Neural cell (in vitro differentiated cells): ENCODE measurements at regions not wholly inside any gene's neighbourhood (a gene's known extent, or its start where the extent isn't known, plus 50 kb on each side); places are given as distances from the start of the nearest gene placed in this dataset.

Source experiments
- H2AFZ ChIP-seq: fragments of 200-600, 300-800 bp; sonication (generic), shearing (Covaris generic); 2 replicates; pipeline ENCODE4 v1.6.0; 2014; ENCODE audit warnings: low read depth, mild to moderate bottlenecking, antibody characterized with exemption, low read length, moderate library complexity
- H3F3A ChIP-seq: fragments of 200-600 bp; shearing (Covaris generic); 2 replicates; pipeline ENCODE4 v1.6.1; 2016; ENCODE audit warnings: mild to moderate bottlenecking, moderate library complexity, mixed read lengths, antibody characterized with exemption, low read length; ENCODE audit not compliant: insufficient read depth, poor library complexity, severe bottlenecking
- H3K27ac ChIP-seq: fragments of 200-600, 300-800 bp; sonication (generic), shearing (Covaris generic); 2 replicates; pipeline ENCODE4 v1.5.1; 2014; ENCODE audit warnings: mild to moderate bottlenecking, low read length, moderate library complexity
- H3K27me3 ChIP-seq: fragments of 300-800, 200-600 bp; sonication (generic), shearing (Covaris generic); 2 replicates; pipeline ENCODE4 v1.6.0; 2014; ENCODE audit warnings: mild to moderate bottlenecking, low read depth, low read length, moderate library complexity; ENCODE audit not compliant: insufficient read depth
- H3K36me3 ChIP-seq: fragments of 300-800, 200-600 bp; sonication (generic), shearing (Covaris generic); 2 replicates; pipeline ENCODE4 v1.5.1; 2014; ENCODE audit warnings: mild to moderate bottlenecking, antibody characterized with exemption, low read length, moderate library complexity; ENCODE audit not compliant: insufficient read depth
- H3K4me2 ChIP-seq: fragments of 300-800, 200-600 bp; sonication (generic), shearing (Covaris generic); 2 replicates; pipeline ENCODE4 v1.6.0; 2014; ENCODE audit warnings: mild to moderate bottlenecking, low read length
- H3K4me3 ChIP-seq: fragments of 300-800, 200-600 bp; sonication (generic), shearing (Covaris generic); 2 replicates; pipeline ENCODE4 v1.5.1; 2014; ENCODE audit warnings: mild to moderate bottlenecking, low read length, moderate library complexity
- H3K79me2 ChIP-seq: fragments of 200-600 bp; shearing (Covaris generic); replicated peaks from 2 replicates; pipeline ENCODE4 v1.6.0; 2014; ENCODE audit warnings: mild to moderate bottlenecking, low read length, moderate library complexity; ENCODE audit not compliant: insufficient read depth
- H3K9ac ChIP-seq: fragments of 300-800, 200-600 bp; sonication (generic), shearing (Covaris generic); 2 replicates; pipeline ENCODE4 v1.6.1; 2016; ENCODE audit warnings: mild to moderate bottlenecking, low read length, mixed read lengths
- H3K9me2 ChIP-seq: fragments of 200-600 bp; shearing (Covaris generic); 2 replicates; pipeline ENCODE4 v1.6.1; 2016; ENCODE audit warnings: mild to moderate bottlenecking, low read length, mixed read lengths; ENCODE audit not compliant: insufficient read depth
- H3K9me3 ChIP-seq: fragments of 200-600, 300-800 bp; sonication (generic), shearing (Covaris generic); 2 replicates; pipeline ENCODE4 v1.6.1; 2016; ENCODE audit warnings: mild to moderate bottlenecking, mixed run types, low read length, moderate library complexity, mixed read lengths
- H4K20me1 ChIP-seq: fragments of 200-600 bp; shearing (Covaris generic); 2 replicates; pipeline ENCODE4 v1.6.1; 2016; ENCODE audit warnings: mild to moderate bottlenecking, mixed run types; ENCODE audit not compliant: insufficient read depth
- EP300 ChIP-seq: fragments of 450-650 bp; conservative IDR thresholded peaks from 2 replicates; pipeline ENCODE4 v1.6.1; 2014; ENCODE audit warnings: antibody characterized with exemption, mild to moderate bottlenecking, moderate library complexity; ENCODE audit not compliant: poor library complexity, severe bottlenecking
- EZH2 ChIP-seq: fragments of 200-600, 300-800 bp; shearing (Covaris generic), sonication (generic); IDR thresholded peaks from 2 replicates; pipeline ENCODE4 v1.6.1; 2014; ENCODE audit warnings: antibody characterized with exemption, low read length, borderline replicate concordance, mild to moderate bottlenecking; ENCODE audit not compliant: insufficient read depth, poor library complexity, severe bottlenecking
- MXI1 ChIP-seq: fragments of 450-650 bp; conservative IDR thresholded peaks from 2 replicates; pipeline ENCODE4 v1.6.1; 2014; ENCODE audit warnings: antibody characterized with exemption, mild to moderate bottlenecking; ENCODE audit not compliant: poor library complexity, severe bottlenecking
- POLR2AphosphoS5 ChIP-seq: IDR thresholded peaks from 2 replicates; pipeline ENCODE4 v1.6.1; 2012
- RAD21 ChIP-seq: fragments of 450-650 bp; conservative IDR thresholded peaks from 2 replicates; pipeline ENCODE4 v1.6.1; 2014; ENCODE audit warnings: antibody characterized with exemption, mild to moderate bottlenecking, moderate library complexity
- SMC3 ChIP-seq: fragments of 450-650 bp; conservative IDR thresholded peaks from 2 replicates; pipeline ENCODE4 v1.6.1; 2014; ENCODE audit warnings: antibody characterized with exemption, mild to moderate bottlenecking, moderate library complexity; ENCODE audit not compliant: poor library complexity
- TAF1 ChIP-seq: IDR thresholded peaks from 2 replicates; pipeline ENCODE4 v1.6.1; 2012; ENCODE audit warnings: low read depth
- TF ChIP-seq, protein P1 (sequence below): IDR thresholded peaks from 2 replicates; pipeline ENCODE4 v1.6.1; 2012; ENCODE audit warnings: borderline replicate concordance
- TF ChIP-seq, protein P2 (sequence below): fragments of 450-650 bp; IDR thresholded peaks from 2 replicates; pipeline ENCODE4 v1.5.1; 2014; ENCODE audit warnings: antibody characterized with exemption, mild to moderate bottlenecking, moderate library complexity; ENCODE audit not compliant: poor library complexity, severe bottlenecking

DNA sequence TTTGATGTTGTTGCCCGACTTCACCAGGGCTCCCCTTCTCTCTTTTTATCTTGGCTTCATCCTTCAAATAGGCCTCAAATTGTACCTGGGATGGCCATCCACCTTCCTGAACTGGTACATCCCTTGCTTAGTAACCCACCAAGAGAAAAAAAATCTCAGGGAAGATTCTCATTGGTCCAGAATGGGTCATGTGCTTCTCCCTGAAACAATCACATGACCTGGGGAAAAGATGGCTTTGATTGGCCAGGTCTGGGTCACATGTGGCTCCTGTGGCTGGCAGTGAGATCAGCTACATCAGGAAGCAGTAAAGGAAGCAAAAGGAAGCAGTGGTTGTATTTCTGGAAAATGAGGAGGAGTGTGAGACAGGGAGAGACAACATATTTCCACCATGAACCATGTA is 540.2 kb downstream of the MIAT start:
- Histone ChIP-seq H3K9me3 (no peaks in the 10 kb centered on the region), H3F3A (no peaks in the 10 kb centered on the region), H3K36me3 (no peaks in the 10 kb centered on the region), H2AFZ (no peak overlapping the region), H3K27me3 (no peaks in the 10 kb centered on the region), H3K4me3 (no peak overlapping the region), H3K9me2 (no peaks in the 10 kb centered on the region), H3K79me2 (no peaks in the 10 kb centered on the region), H3K27ac (no peak overlapping the region), H3K9ac (no peak overlapping the region), H3K4me2 (no peak overlapping the region), H4K20me1 (no peaks in the 10 kb centered on the region)
- no peak for TF ChIP-seq POLR2AphosphoS5
- TF ChIP-seq EZH2: no peak
- no peak for TF ChIP-seq SMC3
- no peak for TF ChIP-seq TAF1
- TF ChIP-seq RAD21: no peak
- TF ChIP-seq, protein P1, sequence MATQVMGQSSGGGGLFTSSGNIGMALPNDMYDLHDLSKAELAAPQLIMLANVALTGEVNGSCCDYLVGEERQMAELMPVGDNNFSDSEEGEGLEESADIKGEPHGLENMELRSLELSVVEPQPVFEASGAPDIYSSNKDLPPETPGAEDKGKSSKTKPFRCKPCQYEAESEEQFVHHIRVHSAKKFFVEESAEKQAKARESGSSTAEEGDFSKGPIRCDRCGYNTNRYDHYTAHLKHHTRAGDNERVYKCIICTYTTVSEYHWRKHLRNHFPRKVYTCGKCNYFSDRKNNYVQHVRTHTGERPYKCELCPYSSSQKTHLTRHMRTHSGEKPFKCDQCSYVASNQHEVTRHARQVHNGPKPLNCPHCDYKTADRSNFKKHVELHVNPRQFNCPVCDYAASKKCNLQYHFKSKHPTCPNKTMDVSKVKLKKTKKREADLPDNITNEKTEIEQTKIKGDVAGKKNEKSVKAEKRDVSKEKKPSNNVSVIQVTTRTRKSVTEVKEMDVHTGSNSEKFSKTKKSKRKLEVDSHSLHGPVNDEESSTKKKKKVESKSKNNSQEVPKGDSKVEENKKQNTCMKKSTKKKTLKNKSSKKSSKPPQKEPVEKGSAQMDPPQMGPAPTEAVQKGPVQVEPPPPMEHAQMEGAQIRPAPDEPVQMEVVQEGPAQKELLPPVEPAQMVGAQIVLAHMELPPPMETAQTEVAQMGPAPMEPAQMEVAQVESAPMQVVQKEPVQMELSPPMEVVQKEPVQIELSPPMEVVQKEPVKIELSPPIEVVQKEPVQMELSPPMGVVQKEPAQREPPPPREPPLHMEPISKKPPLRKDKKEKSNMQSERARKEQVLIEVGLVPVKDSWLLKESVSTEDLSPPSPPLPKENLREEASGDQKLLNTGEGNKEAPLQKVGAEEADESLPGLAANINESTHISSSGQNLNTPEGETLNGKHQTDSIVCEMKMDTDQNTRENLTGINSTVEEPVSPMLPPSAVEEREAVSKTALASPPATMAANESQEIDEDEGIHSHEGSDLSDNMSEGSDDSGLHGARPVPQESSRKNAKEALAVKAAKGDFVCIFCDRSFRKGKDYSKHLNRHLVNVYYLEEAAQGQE: no peak
- TF ChIP-seq, protein P2, sequence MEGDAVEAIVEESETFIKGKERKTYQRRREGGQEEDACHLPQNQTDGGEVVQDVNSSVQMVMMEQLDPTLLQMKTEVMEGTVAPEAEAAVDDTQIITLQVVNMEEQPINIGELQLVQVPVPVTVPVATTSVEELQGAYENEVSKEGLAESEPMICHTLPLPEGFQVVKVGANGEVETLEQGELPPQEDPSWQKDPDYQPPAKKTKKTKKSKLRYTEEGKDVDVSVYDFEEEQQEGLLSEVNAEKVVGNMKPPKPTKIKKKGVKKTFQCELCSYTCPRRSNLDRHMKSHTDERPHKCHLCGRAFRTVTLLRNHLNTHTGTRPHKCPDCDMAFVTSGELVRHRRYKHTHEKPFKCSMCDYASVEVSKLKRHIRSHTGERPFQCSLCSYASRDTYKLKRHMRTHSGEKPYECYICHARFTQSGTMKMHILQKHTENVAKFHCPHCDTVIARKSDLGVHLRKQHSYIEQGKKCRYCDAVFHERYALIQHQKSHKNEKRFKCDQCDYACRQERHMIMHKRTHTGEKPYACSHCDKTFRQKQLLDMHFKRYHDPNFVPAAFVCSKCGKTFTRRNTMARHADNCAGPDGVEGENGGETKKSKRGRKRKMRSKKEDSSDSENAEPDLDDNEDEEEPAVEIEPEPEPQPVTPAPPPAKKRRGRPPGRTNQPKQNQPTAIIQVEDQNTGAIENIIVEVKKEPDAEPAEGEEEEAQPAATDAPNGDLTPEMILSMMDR: no peak
- TF ChIP-seq MXI1: no peak
- no peak for TF ChIP-seq EP300

DNA sequence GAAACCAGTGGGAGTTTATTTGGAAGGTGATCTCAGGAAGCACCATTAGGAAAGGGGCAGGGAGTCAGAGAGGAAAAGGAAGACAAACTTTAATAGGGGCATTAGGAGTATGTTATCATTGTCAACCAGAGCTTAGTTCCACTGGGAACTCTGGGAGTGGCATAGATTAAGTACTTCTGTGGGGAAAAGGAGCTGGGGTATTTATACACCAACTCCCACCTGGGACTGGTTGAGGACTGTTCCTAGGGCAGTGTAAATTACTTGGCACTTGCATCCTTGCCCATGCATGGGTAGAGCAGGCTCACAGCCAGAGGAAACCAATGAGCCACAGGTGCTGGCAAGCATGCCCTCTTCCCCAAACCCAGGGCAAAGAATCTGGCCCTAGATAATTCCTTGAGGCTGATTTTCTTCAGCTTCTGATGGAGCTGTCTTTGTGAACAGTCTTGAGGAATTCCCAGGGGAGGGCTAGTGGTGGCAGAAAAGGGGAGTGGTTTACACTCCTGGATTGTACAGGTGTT is 541.2 kb downstream of the MIAT start:
- Histone ChIP-seq H3K79me2 (no peaks in the 10 kb centered on the region), H3K27ac (no peak overlapping the region), H3K4me3 (no peak overlapping the region), H2AFZ (no peak overlapping the region), H3K27me3 (no peaks in the 10 kb centered on the region), H3K9ac (no peak overlapping the region), H4K20me1 (no peaks in the 10 kb centered on the region), H3K9me3 (no peaks in the 10 kb centered on the region), H3K4me2 (no peak overlapping the region), H3K36me3 (no peaks in the 10 kb centered on the region), H3F3A (no peaks in the 10 kb centered on the region), H3K9me2 (no peaks in the 10 kb centered on the region)
- no peak for TF ChIP-seq TAF1
- no peak for TF ChIP-seq EZH2

DNA sequence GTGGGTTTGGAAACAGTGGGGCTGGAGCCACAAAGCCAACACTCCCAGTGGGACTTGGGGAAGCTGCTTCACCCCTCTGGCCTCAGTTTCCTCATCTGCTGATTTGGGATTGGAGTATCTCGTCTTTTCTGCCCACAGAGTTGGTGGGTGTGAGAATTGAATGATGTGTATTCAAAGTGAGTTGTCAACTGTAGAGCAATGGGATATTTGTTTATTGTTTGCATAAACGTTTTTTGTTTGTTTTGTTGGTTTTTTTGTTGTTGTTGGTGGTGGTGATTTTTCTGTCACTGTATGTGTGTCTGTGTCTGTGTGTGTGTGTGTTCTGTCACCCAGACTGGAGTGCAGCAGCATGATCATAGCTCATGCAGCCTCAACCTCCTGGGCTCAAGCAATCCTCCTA is 542.0 kb downstream of the MIAT start:
- H3K4me3 ChIP-seq: no peak overlapping the region
- H3K9me3 ChIP-seq: no peaks in the 10 kb centered on the region
- H3K79me2 ChIP-seq: no peaks in the 10 kb centered on the region
- no peaks in the 10 kb centered on the region for H3K27me3 ChIP-seq
- no peak overlapping the region for H3K9ac ChIP-seq
- no peak overlapping the region for H2AFZ ChIP-seq
- no peak overlapping the region for H3K4me2 ChIP-seq
- no peaks in the 10 kb centered on the region for H3K9me2 ChIP-seq
- H3K27ac ChIP-seq: no peak overlapping the region
- no peak for TF ChIP-seq TAF1
- no peak for TF ChIP-seq EZH2
- TF ChIP-seq, protein P2: no peak
- TF ChIP-seq MXI1: no peak
- TF ChIP-seq POLR2AphosphoS5: no peak
- no peak for TF ChIP-seq RAD21
- TF ChIP-seq, protein P1: no peak
- TF ChIP-seq EP300: no peak
- TF ChIP-seq SMC3: no peak
- H3F3A ChIP-seq: no peaks in the 10 kb centered on the region
- H4K20me1 ChIP-seq: no peaks in the 10 kb centered on the region
- no peaks in the 10 kb centered on the region for H3K36me3 ChIP-seq
